Activated CD4-positive, alpha-beta memory T cell treated with anti-CD3 and anti-CD28 coated beads for 36 hours (primary cell): ENCODE measurements at regions not wholly inside any gene's neighbourhood (a gene's known extent, or its start where the extent isn't known, plus 50 kb on each side); places are given as distances from the start of the nearest gene placed in this dataset.

Experiments
- CTCF ChIA-PET: fragments of 350-600 bp; sonication (Branson Sonifier 250); formaldehyde crosslinking; loops from one replicate; lab custom pipeline; 2021; ENCODE audit warnings: antibody characterized with exemption, inconsistent platforms; lab: Charles Lee
- POLR2A ChIA-PET: fragments of 350-600 bp; sonication (Branson Sonifier 250); formaldehyde crosslinking; loops from one replicate; lab custom pipeline; 2021; ENCODE audit warnings: antibody characterized with exemption; lab: Charles Lee
- DNase-seq: peaks from one replicate; pipeline ENCODE4 v3.0.0-alpha.2; 2020
- H3K27ac Mint-ChIP-seq: one replicate; pipeline ENCODE4 v1.8.0; 2021; ENCODE audit warnings: mixed read lengths
- H3K27me3 Mint-ChIP-seq: one replicate; pipeline ENCODE4 v1.8.0; 2021; ENCODE audit warnings: mixed read lengths
- H3K36me3 Mint-ChIP-seq: one replicate; pipeline ENCODE4 v1.8.0; 2021; ENCODE audit warnings: mixed read lengths
- H3K4me1 Mint-ChIP-seq: one replicate; pipeline ENCODE4 v1.8.0; 2021; ENCODE audit warnings: low read depth, mixed read lengths
- H3K4me3 Mint-ChIP-seq: one replicate; pipeline ENCODE4 v1.8.0; 2021; ENCODE audit warnings: mild to moderate bottlenecking, mixed read lengths
- H3K9me3 Mint-ChIP-seq: one replicate; pipeline ENCODE4 v1.8.0; 2021; ENCODE audit warnings: mixed read lengths
- intact Hi-C: fragments of 100-400 bp; cut with micrococcal nuclease; formaldehyde crosslinking; loops from one replicate; pipeline ENCODE4 v1.15.1; 2023

GRCh38 chr10:88161070-88161469 lies 297.6 kb downstream of the PTEN start:
- CTCF ChIA-PET, result interaction anchor here (0.7 kb wide), 1 partner anchor 34 kb away, joined by 3 read pairs; no protein-coding TSS in a partner anchor
- no peaks in the 10 kb centered on the region for H3K27me3 Mint-ChIP-seq
- no peaks in the 10 kb centered on the region for H3K36me3 Mint-ChIP-seq
- POLR2A ChIA-PET, result no interaction called here
- intact Hi-C loops, result no loop called here
- H3K4me1 Mint-ChIP-seq, result peaks cover 11% of the 10 kb centered on the region
- no peak overlapping the region for H3K4me3 Mint-ChIP-seq
- no peaks in the 10 kb centered on the region for H3K9me3 Mint-ChIP-seq
- no peak for DNase-seq
- no peak overlapping the region for H3K27ac Mint-ChIP-seq

- ChIA-PET POLR2A (no interaction called here), CTCF (no interaction called here)
- no peaks in the 10 kb centered on the region for H3K36me3 Mint-ChIP-seq
- H3K9me3 Mint-ChIP-seq, result no peaks in the 10 kb centered on the region
- H3K27ac Mint-ChIP-seq, result no peak overlapping the region
- H3K27me3 Mint-ChIP-seq, result no peaks in the 10 kb centered on the region
- H3K4me1 Mint-ChIP-seq, result peaks cover 11% of the 10 kb centered on the region
- no peak for DNase-seq
- no peak overlapping the region for H3K4me3 Mint-ChIP-seq
- intact Hi-C loops, result no loop called here
Measured at GRCh38 chr10:88161756-88162155, 298.3 kb downstream of the PTEN start.

GRCh38 chr10:88162852-88163251 lies 299.4 kb downstream of the PTEN start:
- no peak for DNase-seq
- no peaks in the 10 kb centered on the region for H3K9me3 Mint-ChIP-seq
- POLR2A ChIA-PET, result no interaction called here
- H3K36me3 Mint-ChIP-seq, result no peaks in the 10 kb centered on the region
- CTCF ChIA-PET, result no interaction called here
- no peak overlapping the region for H3K4me3 Mint-ChIP-seq
- H3K27me3 Mint-ChIP-seq, result no peaks in the 10 kb centered on the region
- H3K27ac Mint-ChIP-seq, result no peak overlapping the region
- intact Hi-C loops, result no loop called here
- peaks cover 9% of the 10 kb centered on the region for H3K4me1 Mint-ChIP-seq

- ChIA-PET CTCF (no interaction called here), POLR2A (no interaction called here)
- no peak for DNase-seq
- intact Hi-C loops, result no loop called here
- peaks cover 6% of the 10 kb centered on the region for H3K4me1 Mint-ChIP-seq
- no peaks in the 10 kb centered on the region for H3K27me3 Mint-ChIP-seq
- H3K36me3 Mint-ChIP-seq, result peaks cover under 1% of the 10 kb centered on the region
- no peak overlapping the region for H3K4me3 Mint-ChIP-seq
- peaks cover 2% of the 10 kb centered on the region for H3K9me3 Mint-ChIP-seq
- H3K27ac Mint-ChIP-seq, result no peak overlapping the region
Measured at GRCh38 chr10:88163572-88163971, 300.1 kb downstream of the PTEN start.

GRCh38 chr10:88164471-88164870 lies 301.0 kb downstream of the PTEN start:
- Mint-ChIP-seq H3K4me1 (peaks cover 12% of the 10 kb centered on the region), H3K4me3 (no peak overlapping the region), H3K36me3 (peaks cover 4% of the 10 kb centered on the region), H3K27me3 (no peaks in the 10 kb centered on the region), H3K9me3 (peaks cover 9% of the 10 kb centered on the region), H3K27ac (no peak overlapping the region)
- POLR2A ChIA-PET, result no interaction called here
- CTCF ChIA-PET, result no interaction called here
- intact Hi-C loops, result no loop called here
- DNase-seq, result no peak

- Mint-ChIP-seq H3K4me1 (peaks cover 26% of the 10 kb centered on the region), H3K4me3 (no peak overlapping the region), H3K9me3 (peaks cover 13% of the 10 kb centered on the region), H3K36me3 (peaks cover 4% of the 10 kb centered on the region), H3K27ac (no peak overlapping the region), H3K27me3 (no peaks in the 10 kb centered on the region)
- no peak for DNase-seq
- intact Hi-C loops, result no loop called here
- CTCF ChIA-PET, result no interaction called here
- POLR2A ChIA-PET, result no interaction called here
Measured at GRCh38 chr10:88165849-88166271, 302.4 kb downstream of the PTEN start.

- intact Hi-C loops, result loop anchor here (2.0 kb wide), 1 partner anchor 16 kb away; no protein-coding TSS in a partner anchor
- peaks cover 4% of the 10 kb centered on the region for H3K36me3 Mint-ChIP-seq
- H3K9me3 Mint-ChIP-seq, result peaks cover 13% of the 10 kb centered on the region
- peaks cover 39% of the 10 kb centered on the region for H3K4me1 Mint-ChIP-seq
- DNase-seq, result no peak
- H3K27me3 Mint-ChIP-seq, result no peaks in the 10 kb centered on the region
- POLR2A ChIA-PET, result no interaction called here
- H3K27ac Mint-ChIP-seq, result no peak overlapping the region
- H3K4me3 Mint-ChIP-seq, result no peak overlapping the region
- CTCF ChIA-PET, result no interaction called here
Measured at GRCh38 chr10:88168171-88169036, 305.0 kb downstream of the PTEN start.

GRCh38 chr10:88169037-88169319 lies 305.6 kb downstream of the PTEN start:
- ChIA-PET CTCF (no interaction called here), POLR2A (no interaction called here)
- intact Hi-C loops, result loop anchor here (2.0 kb wide), 1 partner anchor 16 kb away; no protein-coding TSS in a partner anchor
- Mint-ChIP-seq H3K4me1 (peaks cover 39% of the 10 kb centered on the region), H3K27ac (no peak overlapping the region), H3K27me3 (no peaks in the 10 kb centered on the region), H3K36me3 (peaks cover 4% of the 10 kb centered on the region), H3K4me3 (no peak overlapping the region), H3K9me3 (peaks cover 13% of the 10 kb centered on the region)
- DNase-seq, result no peak

- Mint-ChIP-seq H3K27me3 (no peaks in the 10 kb centered on the region), H3K27ac (no peak overlapping the region), H3K4me1 (peaks cover 39% of the 10 kb centered on the region), H3K36me3 (peaks cover 9% of the 10 kb centered on the region), H3K9me3 (peaks cover 27% of the 10 kb centered on the region), H3K4me3 (no peak overlapping the region)
- POLR2A ChIA-PET, result no interaction called here
- CTCF ChIA-PET, result no interaction called here
- intact Hi-C loops, result no loop called here
- DNase-seq, result no peak
Measured at GRCh38 chr10:88170628-88171027, 307.2 kb downstream of the PTEN start.

- H3K4me3 Mint-ChIP-seq, result no peak overlapping the region
- CTCF ChIA-PET, result no interaction called here
- intact Hi-C loops, result no loop called here
- H3K27me3 Mint-ChIP-seq, result no peaks in the 10 kb centered on the region
- POLR2A ChIA-PET, result no interaction called here
- peaks cover 32% of the 10 kb centered on the region for H3K9me3 Mint-ChIP-seq
- H3K27ac Mint-ChIP-seq, result no peak overlapping the region
- H3K36me3 Mint-ChIP-seq, result peaks cover 11% of the 10 kb centered on the region
- peaks cover 36% of the 10 kb centered on the region for H3K4me1 Mint-ChIP-seq
- no peak for DNase-seq
Measured at GRCh38 chr10:88172159-88172558, 308.7 kb downstream of the PTEN start.

- intact Hi-C loops, result no loop called here
- POLR2A ChIA-PET, result no interaction called here
- no peak overlapping the region for H3K4me3 Mint-ChIP-seq
- CTCF ChIA-PET, result no interaction called here
- peaks cover 7% of the 10 kb centered on the region for H3K36me3 Mint-ChIP-seq
- no peaks in the 10 kb centered on the region for H3K27me3 Mint-ChIP-seq
- DNase-seq, result no peak
- peaks cover 30% of the 10 kb centered on the region for H3K9me3 Mint-ChIP-seq
- H3K27ac Mint-ChIP-seq, result no peak overlapping the region
- H3K4me1 Mint-ChIP-seq, result peaks cover 30% of the 10 kb centered on the region
Measured at GRCh38 chr10:88174391-88174790, 311.0 kb downstream of the PTEN start.

- H3K27ac Mint-ChIP-seq, result no peak overlapping the region
- ChIA-PET CTCF (no interaction called here), POLR2A (no interaction called here)
- peaks cover 11% of the 10 kb centered on the region for H3K4me1 Mint-ChIP-seq
- no peak overlapping the region for H3K4me3 Mint-ChIP-seq
- H3K27me3 Mint-ChIP-seq, result no peaks in the 10 kb centered on the region
- no peak for DNase-seq
- H3K36me3 Mint-ChIP-seq, result peaks cover 7% of the 10 kb centered on the region
- intact Hi-C loops, result no loop called here
- peaks cover 25% of the 10 kb centered on the region for H3K9me3 Mint-ChIP-seq
Measured at GRCh38 chr10:88178758-88179157, 315.3 kb downstream of the PTEN start.

GRCh38 chr10:88179831-88180230 lies 316.4 kb downstream of the PTEN start:
- ChIA-PET POLR2A (no interaction called here), CTCF (no interaction called here)
- peaks cover 4% of the 10 kb centered on the region for H3K36me3 Mint-ChIP-seq
- peaks cover 11% of the 10 kb centered on the region for H3K4me1 Mint-ChIP-seq
- H3K27ac Mint-ChIP-seq, result no peak overlapping the region
- no peak overlapping the region for H3K4me3 Mint-ChIP-seq
- intact Hi-C loops, result no loop called here
- H3K9me3 Mint-ChIP-seq, result peaks cover 17% of the 10 kb centered on the region
- DNase-seq, result no peak
- H3K27me3 Mint-ChIP-seq, result no peaks in the 10 kb centered on the region
